NCI-H748 treated with DMSO at 0.1 percent for 48 hours (cell line): ENCODE measurements at regions not wholly inside any gene's neighbourhood (a gene's known extent, or its start where the extent isn't known, plus 50 kb on each side); places are given as distances from the start of the nearest gene placed in this dataset.

Experiments
- DNase-seq: peaks from one replicate; lab custom pipeline; 2025; lab: John Stamatoyannopoulos, UW

DNA sequence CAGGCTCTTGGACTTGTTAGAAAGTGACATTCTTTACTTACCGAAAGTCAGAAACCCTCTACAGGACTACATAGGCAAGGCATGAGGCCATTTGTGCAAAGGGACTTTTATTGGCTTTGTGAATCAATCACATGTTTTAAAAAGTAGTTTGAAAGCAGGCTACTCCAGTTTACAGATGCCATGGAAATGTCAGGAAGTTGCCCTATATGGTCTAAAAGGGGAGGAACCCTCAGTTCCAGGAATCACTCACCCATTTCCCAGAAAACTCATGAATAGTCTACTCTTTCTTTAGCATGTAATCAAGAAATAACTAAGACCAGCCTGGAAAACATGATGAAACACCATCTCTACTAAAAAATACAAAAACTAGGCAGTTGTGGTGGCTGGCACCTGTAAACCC is 51.0 kb upstream of the MKRN3 start:
- no peak for DNase-seq

DNA sequence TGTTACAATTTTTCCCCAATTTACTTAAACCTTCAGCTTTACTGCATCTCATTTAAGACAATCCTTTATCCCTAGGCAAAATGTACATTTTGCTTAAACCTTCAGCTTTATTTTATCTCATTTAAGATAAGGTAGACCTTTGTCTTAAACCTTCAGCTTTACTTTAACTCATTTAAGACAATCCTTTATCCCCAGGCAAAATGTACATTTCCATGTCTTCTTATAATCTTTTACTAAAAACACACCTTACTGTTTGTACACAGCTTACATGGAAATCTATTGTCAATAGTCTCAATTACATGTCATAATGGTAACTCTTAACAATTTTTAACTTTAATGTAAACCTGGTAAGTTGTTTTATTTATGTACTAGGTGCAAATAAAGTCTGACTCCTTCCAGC is 58.7 kb upstream of the MKRN3 start:
- DNase-seq, result no peak

DNA sequence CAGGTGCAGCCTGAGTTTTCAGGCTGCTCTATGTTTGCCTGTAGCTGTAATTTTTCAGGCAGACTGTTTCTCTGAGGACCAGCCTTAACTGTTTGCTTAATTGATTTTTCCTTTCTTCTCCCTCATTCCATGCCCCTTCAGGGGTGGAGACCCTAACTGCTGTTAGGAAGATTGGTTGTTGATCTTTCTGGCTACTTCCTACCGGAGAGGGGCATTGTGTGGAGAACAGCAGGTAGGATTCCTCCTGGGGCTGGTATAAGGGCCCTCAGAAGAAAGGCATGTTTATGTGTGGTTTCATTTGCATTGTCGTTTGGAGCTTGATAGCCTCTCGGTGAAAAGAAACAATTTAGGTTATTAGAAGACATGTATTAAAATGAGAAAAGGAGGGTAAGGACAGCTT is 56.9 kb upstream of the GOLGA6L2 start:
- peak; percentile 90 for DNase-seq

DNA sequence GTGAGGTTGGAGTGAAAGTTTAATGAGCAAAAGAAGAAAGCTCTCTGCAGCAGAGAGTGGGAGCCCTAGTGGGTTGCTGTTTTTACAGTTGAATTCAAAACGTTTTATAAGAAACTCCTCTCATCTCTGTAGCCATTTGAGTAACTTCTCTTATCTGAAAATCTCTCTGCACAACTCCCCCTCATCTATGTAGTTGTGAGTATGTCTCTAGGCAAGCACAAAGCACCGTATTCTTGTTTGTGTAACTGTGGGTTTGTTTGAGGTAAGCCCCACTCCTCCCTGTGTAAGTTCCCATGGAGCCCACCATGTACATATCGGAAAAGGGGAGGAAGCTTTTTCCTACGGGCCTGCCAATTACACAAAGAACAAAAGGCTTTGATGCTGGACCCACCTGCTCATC is 56.5 kb upstream of the GOLGA6L2 start:
- no peak for DNase-seq

DNA sequence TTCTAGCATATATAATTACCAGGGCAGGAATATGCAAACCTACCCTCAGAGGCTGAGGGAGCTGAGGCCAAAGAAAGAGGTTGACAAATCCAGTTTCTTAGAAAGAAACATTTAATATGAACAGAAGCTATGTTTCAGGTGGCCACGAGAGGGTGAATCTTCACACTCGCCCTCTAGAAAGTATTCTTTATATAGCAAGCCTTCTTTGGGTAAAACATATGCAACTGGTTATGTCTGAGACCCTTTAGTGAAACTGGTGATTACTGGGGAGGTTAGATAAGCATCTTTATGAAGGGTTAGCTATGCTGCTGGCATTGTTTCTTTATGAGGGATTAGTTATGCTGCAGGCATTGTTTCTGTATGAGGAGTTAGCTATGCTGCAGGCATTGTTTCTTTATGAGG is 50.7 kb upstream of the GOLGA6L2 start:
- no peak for DNase-seq
